ENCODE measurements at regions not wholly inside any gene's neighbourhood (a gene's known extent, or its start where the extent isn't known, plus 50 kb on each side); places are given as distances from the start of the nearest gene placed in this dataset.

- TF ChIP-seq CTCF (IDR thresholded peaks at IDR 0.05 in 2 of 3, conservative IDR thresholded peaks at IDR 0.05 in 1 of 3; ENCODE audit: borderline replicate concordance in 1 of 3, insufficient read depth in 1 of 3, low read depth in 2 of 3, low read length in 2 of 3) (no peak), SRF (IDR thresholded peaks at IDR 0.05; ENCODE audit: low read depth) (no peak), SP1 (IDR thresholded peaks at IDR 0.05; ENCODE audit: low read depth) (no peak), POLR2AphosphoS5 (IDR thresholded peaks at IDR 0.05; ENCODE audit: low read depth, low read length) (no peak), TCF7L2 (IDR thresholded peaks at IDR 0.05; ENCODE audit: borderline replicate concordance, extremely low read depth, insufficient read depth, insufficient read length) (no peak), EZH2 (IDR thresholded peaks at IDR 0.05) (no peak), POLR2A (IDR thresholded peaks at IDR 0.05; ENCODE audit: borderline replicate concordance, extremely low read depth, insufficient read depth, insufficient read length) (no peak)
Observed at GRCh38 chr12:111183094-111183493, 185.8 kb downstream of the PHETA1 start.
